Mucosa of descending colon (tissue), 3 donors: ENCODE measurements at regions not wholly inside any gene's neighbourhood (a gene's known extent, or its start where the extent isn't known, plus 50 kb on each side); places are given as distances from the start of the nearest gene placed in this dataset.
A peak's percentile ranks its signal among the peaks of the same experiment; 100 is the strongest.

Experiments
- ATAC-seq: fragments of 200-7000 bp; cut with Tn5 transposase; one replicate; pipeline ENCODE4 v1.9.1; 2020; ENCODE audit warnings: mild to moderate bottlenecking, moderate library complexity
- DNase-seq, 3 donors: peaks; one replicate each; pipeline ENCODE4 v3.0.0-alpha.2; 2020
- H3K36me3 ChIP-seq: fragments of 200-600 bp; one replicate; pipeline ENCODE4 v1.8.0; 2021; ENCODE audit warnings: low read depth, mild to moderate bottlenecking
- H3K4me1 ChIP-seq: fragments of 200-600 bp; one replicate; pipeline ENCODE4 v1.8.0; 2021; ENCODE audit warnings: low read depth, mild to moderate bottlenecking
- H3K4me3 ChIP-seq: fragments of 200-600 bp; one replicate; pipeline ENCODE4 v1.8.0; 2021; ENCODE audit warnings: mild to moderate bottlenecking
- H3K9me3 ChIP-seq: fragments of 200-600 bp; one replicate; pipeline ENCODE4 v1.8.0; 2021; ENCODE audit warnings: mild to moderate bottlenecking
- CTCF ChIP-seq: fragments of 200-600 bp; IDR thresholded peaks from one replicate; pipeline ENCODE4 v1.8.0; 2022; ENCODE audit warnings: antibody characterized with exemption, mild to moderate bottlenecking
- intact Hi-C, 2 donors: fragments of 100-400 bp; cut with DNase I in 1 of 2; cut with micrococcal nuclease in 1 of 2; formaldehyde crosslinking; loops; one replicate each; pipeline versions ENCODE4 v1.11.0 to v1.11.1; 2022; cut with DNase I, micrococcal nuclease
- donor health status: DM: no; HTN: no; CAD: no; lungs with moderate emphysema.
- donor health status: DM: no; HTN: no; CAD: no.
- donor health status: DM: no; HTN: yes; CAD: no.

- H3K9me3 ChIP-seq: no peaks in the 10 kb centered on the region
- ATAC-seq (no peak), DNase-seq (no peak)
- no peaks in the 10 kb centered on the region for H3K36me3 ChIP-seq
- H3K4me1 ChIP-seq: no peaks in the 10 kb centered on the region
- H3K4me3 ChIP-seq: no peak overlapping the region
- TF ChIP-seq CTCF: no peak
- intact Hi-C loops: no loop called here
Observed at GRCh38 chr10:62453274-62453673, 79.1 kb downstream of the ZNF365 start.

DNA sequence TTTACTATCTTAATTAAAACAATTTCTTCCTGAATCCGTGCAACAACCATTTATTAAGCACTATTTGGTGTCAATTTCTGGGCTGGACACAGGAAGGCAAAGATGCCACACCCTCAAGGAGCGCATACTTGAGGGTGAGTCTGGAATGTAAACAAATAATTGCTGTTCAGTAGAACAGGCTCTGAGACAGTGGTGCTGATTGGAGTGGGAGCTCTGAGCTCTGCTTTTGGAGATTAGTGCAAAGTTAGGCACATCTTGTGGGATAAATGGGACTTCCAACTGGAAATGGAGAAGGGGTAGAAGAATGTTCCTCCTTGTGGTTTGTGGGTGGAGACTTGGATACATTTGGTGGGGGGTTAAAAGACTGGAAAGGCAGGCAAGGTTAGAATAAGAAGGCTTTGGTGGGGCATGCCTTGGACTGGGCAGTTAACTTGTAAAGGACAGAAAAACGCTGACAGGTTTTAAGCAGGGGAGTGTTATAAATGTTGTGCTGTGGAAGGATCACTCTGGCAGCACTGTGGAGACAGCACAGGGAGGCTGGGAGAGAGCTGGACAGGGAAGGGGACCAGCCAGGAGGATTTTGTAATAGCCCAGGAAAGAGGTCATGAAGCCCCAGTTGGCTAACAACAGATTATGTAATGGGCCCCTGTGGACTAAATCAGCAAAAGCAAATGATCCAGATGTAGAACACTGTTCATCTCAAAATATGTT, 80.7 kb downstream of the ZNF365 start:
- no peak for TF ChIP-seq CTCF
- peak in 1 of 3 donors; percentile 9 for DNase-seq
- Histone ChIP-seq H3K4me3 (no peak overlapping the region), H3K9me3 (no peaks in the 10 kb centered on the region), H3K36me3 (no peaks in the 10 kb centered on the region), H3K4me1 (no peaks in the 10 kb centered on the region)
- ATAC-seq: no peak
- intact Hi-C loops: no loop called here

GRCh38 chr10:62456611-62457101, 82.5 kb downstream of the ZNF365 start:
- Histone ChIP-seq H3K4me3 (no peak overlapping the region), H3K4me1 (no peaks in the 10 kb centered on the region), H3K9me3 (no peaks in the 10 kb centered on the region), H3K36me3 (no peaks in the 10 kb centered on the region)
- TF ChIP-seq CTCF: no peak
- DNase-seq (peak in 1 of 3 donors; percentile 26), ATAC-seq (peak; percentile 77)
- intact Hi-C loops: no loop called here

DNA sequence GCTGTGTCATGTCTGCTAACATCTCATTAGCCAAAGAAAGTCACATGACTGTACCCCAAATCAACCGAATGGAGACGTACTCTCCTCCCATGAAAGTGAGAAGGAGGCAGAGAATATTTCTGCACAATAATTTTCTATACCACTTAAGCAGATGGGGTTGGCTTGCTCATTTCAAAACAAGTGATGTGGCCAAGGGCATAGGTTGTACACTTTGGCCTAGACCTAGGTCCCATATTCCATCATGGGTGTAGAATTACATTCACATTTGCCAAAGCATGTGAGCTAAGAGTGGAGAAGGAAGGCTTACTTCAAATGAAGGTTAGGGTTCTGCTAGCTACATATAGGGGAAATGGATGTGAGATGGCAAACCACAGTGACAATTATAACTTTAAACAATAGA, 83.0 kb downstream of the ZNF365 start:
- no peaks in the 10 kb centered on the region for H3K9me3 ChIP-seq
- no peaks in the 10 kb centered on the region for H3K36me3 ChIP-seq
- no peak for TF ChIP-seq CTCF
- DNase-seq (no peak), ATAC-seq (no peak)
- no peaks in the 10 kb centered on the region for H3K4me1 ChIP-seq
- no peak overlapping the region for H3K4me3 ChIP-seq
- intact Hi-C loops: no loop called here

DNA sequence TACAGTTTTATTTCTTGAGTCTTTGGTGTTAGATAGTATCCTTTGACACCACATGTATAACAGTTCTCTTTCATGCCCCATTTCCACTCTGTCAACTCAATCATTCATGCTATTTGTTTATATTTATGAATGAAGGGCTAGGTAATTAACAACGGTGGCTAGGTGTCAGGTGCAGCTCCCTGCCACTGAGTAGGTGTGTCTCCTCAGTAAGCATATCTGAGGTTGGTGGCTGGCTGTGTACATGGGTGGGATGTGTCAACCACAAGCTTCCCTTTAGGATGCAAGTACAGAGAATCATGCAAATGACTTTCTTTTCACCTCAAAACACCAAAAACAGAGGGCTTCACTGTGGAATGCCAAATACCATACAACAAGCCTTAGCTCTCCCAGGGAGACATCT, 83.4 kb downstream of the ZNF365 start:
- DNase-seq: no peak
- intact Hi-C loops: no loop called here

More for the DNA sequence above, 83.4 kb downstream of the ZNF365 start:
- Histone ChIP-seq H3K36me3 (no peaks in the 10 kb centered on the region), H3K9me3 (no peaks in the 10 kb centered on the region), H3K4me1 (no peaks in the 10 kb centered on the region), H3K4me3 (no peak overlapping the region)
- no peak for TF ChIP-seq CTCF
- no peak for ATAC-seq
